CD4-positive, alpha-beta T cell treated with Interleukin-1 beta for 1 hour (primary cell): ENCODE measurements at regions not wholly inside any gene's neighbourhood (a gene's known extent, or its start where the extent isn't known, plus 50 kb on each side); places are given as distances from the start of the nearest gene placed in this dataset.

ENCODE experiments used
- DNase-seq, 2 donors: peaks; one replicate each; pipeline ENCODE4 v3.0.0-alpha.2; 2020 to 2022

GRCh38 chr3:124586126-124587052 lies 143.9 kb upstream of the UMPS start:
- DNase-seq = no peak

DNA sequence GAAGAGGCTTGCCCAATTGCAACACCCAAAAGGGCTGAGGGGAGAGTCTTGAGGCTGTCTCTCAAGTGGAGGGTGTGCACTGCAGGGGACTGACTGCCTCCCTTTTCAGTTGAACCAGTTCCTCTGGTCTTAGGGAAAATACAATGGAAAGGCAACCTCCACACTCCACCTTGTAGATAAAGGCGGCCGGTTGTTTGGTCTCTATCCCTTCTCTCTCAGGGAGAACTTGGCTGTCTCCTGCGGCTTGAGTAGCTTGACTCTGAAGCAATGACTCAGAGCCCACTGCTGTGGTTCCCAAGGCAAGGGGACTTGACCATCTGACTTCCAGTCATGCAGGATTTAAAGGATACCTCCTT lies 143.2 kb upstream of the UMPS start:
- no peak for DNase-seq

GRCh38 chr3:124588036-124588435 lies 142.2 kb upstream of the UMPS start:
- no peak for DNase-seq

DNA sequence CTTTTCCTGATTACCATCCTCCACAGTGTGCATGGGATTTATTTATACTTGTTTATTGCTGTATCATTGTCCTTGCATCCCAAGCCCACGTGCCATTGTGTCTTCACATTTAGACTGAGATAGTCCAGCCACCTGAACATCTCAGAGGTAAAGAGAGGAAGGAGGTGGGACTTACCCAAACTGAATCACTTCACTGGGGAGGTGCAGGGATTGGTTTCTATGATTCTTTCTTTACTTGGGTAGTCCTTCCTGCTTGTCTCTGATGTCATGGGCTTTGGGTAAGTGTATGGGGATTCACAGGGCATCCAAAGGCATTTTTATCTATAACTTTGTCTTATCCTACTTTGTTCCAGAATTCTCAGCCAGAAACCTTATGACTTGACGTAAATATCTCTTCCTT lies 141.5 kb upstream of the UMPS start:
- no peak for DNase-seq

- no peak for DNase-seq
Observed at GRCh38 chr3:124591699-124592098, 138.6 kb upstream of the UMPS start.

DNA sequence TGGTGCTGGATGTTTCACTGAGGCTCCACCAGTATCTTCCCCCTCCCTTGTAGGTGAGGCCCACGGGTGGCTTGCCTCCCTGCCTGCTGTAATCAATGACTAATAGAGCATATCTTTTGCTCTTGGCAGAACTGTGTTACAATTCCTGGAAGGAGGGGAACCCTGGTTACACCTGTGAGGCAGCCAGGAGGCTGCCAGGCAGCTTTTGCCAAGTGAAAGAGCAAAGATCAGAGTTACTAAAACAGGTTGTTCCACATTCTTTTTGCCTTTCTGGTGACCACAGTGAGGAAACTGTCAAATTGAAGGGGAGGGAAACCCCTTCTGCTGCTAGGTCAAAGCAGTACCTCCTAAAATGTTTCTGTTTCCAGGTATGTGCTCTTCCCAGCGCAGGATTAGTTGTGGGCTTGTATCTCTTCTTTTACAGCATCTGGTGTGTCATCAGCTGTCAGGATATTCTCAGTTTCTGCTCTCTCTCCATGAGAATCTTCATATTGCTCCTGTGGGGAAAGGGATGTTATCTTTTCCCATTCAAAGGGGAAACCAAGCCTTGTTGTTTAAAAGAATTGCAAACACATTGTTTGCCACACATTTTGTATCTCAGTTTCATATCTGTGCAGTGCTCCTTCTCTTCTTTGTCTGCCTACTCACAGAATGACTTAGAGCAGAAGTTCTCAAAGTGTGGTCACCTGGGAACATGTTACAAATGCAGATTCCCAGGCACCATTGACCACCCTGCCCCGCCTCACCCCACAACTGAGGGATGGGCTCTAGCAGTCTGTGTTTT lies 137.4 kb upstream of the UMPS start:
- DNase-seq = no peak

- no peak for DNase-seq
Observed at GRCh38 chr3:124593442-124593829, 136.8 kb upstream of the UMPS start.

DNA sequence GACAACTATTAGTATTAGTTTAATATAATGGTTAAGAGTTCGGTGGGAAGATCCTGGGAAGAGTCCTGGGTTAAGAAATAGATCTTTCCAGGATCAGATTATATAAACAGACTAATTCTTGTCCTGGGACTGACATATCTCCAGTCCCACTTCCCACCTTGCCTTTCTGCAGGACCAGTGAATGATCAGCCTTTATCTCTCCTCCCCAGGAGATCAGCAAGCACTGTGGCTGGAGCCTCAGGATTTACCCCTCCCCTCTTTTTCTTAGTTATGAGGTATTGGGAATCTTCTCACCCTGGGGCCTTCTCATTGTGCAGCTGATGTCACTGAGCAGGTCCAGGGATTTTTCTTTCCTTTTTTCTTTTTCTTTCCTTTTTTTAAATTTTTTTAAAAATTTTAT lies 135.7 kb upstream of the UMPS start:
- DNase-seq = no peak

DNA sequence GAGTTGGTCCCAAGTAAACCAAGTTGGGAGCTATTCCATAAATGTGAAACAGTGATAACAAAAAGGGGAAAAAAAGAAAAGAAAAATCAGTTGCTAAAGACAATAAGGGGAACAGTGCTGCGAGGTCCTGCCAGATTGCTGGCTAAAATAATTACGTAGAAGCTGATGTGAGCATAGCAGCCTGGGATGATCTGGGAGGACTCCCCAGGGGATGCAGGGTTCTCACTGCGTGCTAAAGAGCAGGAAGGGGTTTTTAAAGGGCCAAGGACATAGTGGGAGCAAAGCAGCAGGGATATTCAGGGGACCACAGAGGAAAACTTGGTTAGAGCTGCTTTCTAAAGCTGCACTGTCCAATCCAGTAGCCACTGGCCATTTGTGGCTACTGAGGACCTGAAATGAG lies 133.0 kb upstream of the UMPS start:
- no peak for DNase-seq

- DNase-seq = no peak
Observed at GRCh38 chr3:124597979-124598378, 132.3 kb upstream of the UMPS start.

DNA sequence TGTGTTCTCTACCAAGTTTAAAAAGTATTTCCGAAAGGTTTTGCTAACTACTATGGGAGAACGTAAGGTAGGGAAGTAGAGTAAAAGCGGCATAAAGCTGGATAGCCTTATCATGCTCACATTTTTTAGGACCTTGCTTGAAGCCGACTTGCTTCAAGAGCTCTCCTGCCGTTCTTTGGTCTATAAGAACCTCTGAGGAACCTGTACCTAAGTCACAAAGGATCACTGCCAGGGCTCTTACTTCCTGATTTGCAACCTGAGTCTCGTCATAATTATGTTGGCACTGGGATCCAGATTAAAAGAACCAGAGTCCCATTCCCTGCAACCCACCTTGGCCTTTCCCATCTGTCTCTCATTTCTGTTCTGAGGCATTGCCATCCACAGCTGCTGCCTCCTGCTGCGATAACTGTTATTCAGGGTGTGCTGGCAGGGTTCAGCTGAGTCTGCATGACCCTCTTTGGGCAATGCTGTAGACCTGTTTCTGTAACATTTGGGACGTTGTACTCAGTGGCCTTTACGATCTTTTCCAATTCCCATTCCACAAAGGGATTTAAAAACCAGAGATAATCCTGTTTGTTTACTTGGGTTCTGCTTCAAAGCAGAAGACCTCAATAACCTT lies 131.0 kb upstream of the UMPS start:
- DNase-seq = no peak

DNA sequence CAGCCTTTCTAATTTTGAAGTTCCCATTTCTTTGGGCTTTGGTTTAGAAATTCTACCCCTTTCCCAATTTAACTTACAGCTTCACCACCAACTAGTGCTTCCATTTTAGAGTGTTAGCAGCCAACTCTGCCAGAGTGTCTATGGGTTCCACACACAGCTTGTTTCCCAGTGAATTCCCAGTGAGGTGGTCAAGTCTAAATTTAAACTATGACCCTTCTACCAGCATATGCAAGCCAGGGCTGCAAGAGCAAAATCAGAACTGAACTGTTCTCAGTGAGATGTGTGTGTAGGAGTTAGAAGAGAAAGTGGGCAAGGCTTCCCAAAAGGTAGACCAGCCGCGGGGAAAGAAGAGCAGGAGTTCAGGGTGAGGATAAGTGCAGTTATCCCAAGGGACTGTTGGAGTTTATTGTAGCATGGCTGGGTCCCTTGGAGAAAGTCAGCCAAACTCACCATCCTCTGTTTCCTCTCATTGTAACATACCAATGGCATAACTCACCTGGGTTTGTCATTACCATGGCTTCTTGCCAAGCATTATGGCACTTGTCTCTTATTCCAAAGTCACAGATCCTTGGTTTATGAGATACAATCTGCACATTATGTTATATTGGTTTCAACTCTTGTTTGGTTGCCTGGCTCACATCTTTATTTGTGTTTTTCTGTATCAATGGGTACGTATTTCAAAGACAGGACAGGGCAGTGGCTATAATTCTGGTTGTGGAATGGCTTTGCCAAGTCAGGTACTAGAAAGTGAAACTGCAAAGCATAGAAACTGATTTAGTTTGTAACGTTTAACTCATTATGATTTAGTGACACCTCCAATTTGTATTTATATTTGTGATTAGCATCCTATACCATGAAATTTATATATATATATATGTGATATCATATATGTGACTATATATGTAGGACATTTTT lies 130.2 kb upstream of the UMPS start:
- DNase-seq = no peak

DNA sequence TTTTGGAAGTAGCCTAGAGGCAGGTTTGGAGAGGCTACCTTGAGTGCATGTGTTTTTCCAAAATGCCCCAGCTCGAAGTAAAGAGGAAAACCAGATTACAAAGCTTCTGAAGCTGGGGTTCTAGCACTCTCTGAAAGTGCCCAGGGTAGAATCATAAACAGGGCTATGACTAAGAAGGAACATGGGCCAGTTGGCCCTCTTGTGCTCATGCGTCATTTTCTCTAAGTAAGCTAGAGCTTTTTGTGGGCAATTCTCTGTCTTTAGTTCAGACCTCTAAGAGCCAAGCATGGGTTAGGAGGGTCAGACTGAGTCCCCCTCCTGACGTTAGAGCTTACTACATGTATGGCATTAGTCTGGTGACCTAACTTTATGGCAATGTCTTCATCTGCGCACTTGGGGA lies 129.5 kb upstream of the UMPS start:
- no peak for DNase-seq

DNA sequence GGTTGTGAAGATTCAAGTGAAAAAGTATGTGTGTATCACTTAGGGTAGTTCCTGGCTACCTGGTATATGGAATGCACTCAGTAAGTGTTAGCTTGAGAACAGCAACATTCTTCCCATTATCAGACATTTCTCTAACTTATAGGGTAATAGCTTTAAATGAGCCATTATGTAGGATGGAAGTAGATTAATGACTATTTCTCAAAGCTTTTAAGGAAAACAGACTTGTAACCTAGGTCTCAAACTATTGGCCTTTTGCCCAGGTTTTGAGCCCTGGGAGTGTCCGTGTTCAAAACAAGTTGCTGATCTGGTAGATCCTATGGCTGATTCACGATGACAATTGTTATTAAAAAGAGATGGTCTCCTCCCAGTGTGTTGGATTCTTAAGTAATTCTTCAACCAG lies 129.1 kb upstream of the UMPS start:
- DNase-seq = no peak

DNA sequence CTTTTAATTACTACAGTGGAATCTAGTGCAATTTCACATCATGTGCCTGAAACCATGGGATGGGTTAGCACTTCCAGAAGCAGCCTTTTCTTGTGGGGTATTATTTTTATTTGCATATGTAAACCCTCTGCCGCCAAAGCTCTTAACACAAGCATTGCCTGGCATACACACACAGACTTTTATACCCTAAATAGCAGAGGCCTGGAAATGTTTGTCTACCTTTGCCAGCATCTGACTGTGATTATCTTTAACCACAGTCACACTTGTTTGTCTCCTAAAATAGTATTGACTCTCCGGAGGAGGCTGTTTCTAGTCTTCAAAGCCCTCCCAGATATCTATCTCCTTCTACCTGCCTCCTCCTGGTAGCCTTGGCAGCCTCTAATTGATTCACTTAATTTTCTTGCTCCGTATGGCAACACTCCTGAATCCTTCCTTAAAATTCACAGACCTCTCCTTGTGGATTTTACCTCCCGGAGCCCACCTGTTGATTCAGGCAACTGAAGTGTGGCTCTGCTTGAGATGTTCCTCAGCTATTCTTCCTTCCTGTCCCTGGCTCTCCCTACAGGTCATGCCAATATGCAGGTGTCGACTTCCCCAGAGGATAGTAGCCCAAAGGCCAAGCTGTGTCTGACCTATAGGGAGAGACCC lies 127.1 kb upstream of the UMPS start:
- no peak for DNase-seq

DNA sequence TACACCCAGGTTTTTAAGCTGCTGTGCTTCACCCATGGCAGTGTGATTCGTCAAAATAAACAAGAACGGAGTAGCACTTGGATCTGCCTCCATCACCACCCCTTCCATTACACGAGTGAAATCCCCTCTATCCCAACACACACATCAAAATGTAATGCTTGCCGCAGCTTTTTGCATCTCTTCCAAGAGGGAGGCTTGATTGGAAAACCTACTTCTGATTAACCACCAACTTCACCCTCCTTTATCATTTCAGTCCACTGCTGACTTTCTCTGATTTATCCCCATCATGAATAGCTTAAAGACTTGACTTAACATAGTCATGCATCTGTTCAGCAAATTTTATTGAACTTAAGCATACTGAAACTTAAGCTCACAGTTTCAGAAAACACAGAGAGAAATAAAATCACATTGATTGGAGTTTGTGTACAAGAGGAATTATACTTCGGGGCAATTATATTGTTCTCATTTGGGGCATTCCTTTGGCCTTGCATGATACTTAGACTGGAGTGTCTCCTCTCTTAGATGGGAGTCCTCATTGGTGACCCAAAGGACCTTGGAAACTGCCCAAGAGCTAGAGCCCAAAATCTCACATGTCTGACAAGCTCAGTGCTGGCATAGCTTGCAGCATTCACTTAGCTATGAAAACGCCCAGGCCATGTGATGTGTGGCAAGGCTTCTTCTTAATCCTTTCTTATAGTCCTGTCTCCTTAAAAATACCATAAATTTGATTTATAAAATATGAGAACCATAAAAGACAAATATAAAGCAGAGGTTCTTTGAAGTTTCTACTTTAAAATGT lies 124.3 kb upstream of the UMPS start:
- no peak for DNase-seq

DNA sequence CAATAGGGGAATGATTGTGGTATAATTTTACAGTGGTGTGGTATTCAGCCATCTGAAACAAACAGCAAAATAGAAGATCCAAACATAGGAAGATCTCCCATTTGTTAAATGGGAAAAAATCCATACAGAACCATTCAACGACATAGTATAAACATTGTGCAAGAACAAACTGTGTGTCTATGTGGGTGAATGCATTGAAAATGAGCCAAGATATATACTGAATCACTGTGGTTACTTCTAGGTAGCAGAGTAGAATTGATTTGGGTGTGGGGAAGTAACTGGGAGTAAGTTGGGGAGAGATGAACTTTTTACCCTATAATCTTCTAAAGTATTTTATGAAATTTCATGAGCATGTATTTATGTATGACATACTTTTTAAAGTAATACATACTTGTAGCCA lies 123.1 kb upstream of the UMPS start:
- DNase-seq = no peak

- no peak for DNase-seq
Observed at GRCh38 chr3:124609402-124609801, 120.8 kb upstream of the UMPS start.

GRCh38 chr3:124610130-124610529 lies 120.1 kb upstream of the UMPS start:
- DNase-seq = no peak

GRCh38 chr3:124611520-124611919 lies 118.7 kb upstream of the UMPS start:
- DNase-seq = no peak

DNA sequence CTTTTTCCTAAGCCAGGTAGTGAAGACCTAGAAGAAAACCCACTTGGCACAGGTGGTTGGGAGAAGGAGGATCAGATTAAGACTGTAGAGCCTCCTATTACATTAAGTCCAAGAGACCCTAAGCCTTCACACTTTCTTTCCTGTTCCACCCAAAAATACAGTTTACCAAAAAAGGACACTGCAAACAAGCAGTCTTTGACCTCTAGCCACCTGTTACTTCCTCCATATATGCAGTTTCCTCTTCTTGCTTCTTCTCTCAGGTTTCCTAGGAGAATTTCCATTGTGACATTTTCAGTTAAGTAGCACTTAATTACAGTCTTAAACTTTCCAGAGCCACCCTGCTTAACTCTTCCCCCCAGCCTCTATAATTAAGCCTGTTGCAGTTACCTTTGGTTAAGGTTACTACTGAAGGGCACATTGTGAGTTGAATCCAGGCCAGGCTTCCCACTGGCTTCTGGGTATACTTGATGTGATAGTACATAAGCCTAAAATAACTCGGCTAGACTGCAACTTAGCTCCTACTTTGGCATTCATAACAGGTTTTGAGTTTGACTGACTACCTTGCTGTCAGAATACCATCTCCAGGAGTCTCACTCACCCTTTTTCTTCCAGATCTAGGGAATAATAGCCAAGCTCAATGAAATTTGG lies 114.2 kb upstream of the UMPS start:
- DNase-seq = no peak
